HG03558 (cell line): ENCODE measurements at regions not wholly inside any gene's neighbourhood (a gene's known extent, or its start where the extent isn't known, plus 50 kb on each side); places are given as distances from the start of the nearest gene placed in this dataset.
"Not testable (repeated sequence)": the region's sequence is repeated elsewhere in the genome, so short reads cannot be mapped to it uniquely, and the experiment has no call there.

Source experiments
- ATAC-seq: cut with Tn5 transposase; IDR thresholded peaks from one replicate; pipeline ENCODE4 v1.9.1; 2021; ENCODE audit warnings: moderate number of reproducible peaks; ENCODE audit not compliant: unreplicated experiment; ENCODE audit errors: extremely low read depth

DNA sequence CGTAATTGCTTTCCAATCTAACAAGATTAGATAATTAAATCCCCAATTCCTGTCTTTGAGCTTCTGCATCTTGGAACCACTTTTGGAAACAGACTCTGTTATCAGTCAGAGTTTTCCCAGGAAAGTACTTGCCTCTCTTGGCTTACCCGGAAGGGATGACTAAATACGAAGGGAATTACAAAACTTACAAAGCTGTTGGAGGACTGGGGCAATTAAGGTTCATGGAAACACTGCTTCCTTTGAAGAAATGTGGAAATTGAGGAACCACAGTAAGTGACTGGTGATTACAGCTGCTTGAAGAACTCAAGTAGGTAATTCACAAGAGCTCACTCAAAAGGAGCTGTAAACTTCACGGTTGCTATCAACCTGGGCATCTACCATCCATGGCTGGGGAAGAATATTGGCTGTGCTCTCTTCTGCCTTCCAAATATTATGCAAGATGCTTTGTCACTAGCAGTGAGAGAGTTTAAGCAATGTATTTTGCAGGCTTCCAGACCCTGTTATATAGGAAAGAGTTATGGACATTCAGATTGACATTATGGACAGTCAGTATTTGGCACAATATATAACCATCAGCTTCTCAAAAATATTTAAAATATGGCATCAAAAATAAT, 104.6 kb upstream of the MAN2A1 start:
- no peak for ATAC-seq

DNA sequence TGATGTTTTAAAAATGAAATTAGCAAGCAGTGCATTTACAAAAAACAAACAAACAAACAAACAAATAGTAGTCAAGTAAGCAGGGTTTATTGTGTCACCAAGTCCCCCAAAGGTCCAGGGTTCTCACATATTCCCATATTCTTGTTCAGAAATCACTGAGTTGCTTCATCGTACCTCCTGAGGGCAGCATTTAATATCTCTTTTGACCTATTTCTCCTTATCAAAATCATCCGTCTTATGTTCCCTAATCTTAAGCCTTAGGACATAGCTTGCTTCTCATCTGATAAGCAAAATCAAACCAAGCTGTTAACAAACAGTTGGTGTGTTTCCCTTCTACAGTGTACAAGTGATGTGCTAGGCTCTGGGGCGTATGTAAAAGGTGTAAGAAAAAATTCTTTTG, 109.5 kb upstream of the MAN2A1 start:
- no peak for ATAC-seq

DNA sequence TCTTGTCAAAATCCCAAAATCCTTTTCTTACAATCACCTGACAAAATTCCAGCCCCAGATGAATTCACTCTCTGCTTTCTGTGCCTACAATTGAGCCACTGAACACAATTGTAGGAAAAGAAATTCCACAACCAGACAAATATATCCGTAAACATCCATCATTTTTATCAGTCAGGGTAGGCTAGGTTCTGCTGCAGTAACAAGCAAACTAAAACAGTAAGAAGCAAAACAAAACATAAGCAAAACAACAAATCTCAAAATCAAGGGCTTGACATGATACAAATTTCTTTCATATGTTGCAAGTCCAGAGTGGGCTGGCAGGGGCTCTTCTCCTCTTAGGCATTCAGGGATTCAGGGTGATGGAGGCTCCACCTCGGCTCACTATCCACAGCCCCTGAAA, 114.2 kb upstream of the MAN2A1 start:
- no peak for ATAC-seq

DNA sequence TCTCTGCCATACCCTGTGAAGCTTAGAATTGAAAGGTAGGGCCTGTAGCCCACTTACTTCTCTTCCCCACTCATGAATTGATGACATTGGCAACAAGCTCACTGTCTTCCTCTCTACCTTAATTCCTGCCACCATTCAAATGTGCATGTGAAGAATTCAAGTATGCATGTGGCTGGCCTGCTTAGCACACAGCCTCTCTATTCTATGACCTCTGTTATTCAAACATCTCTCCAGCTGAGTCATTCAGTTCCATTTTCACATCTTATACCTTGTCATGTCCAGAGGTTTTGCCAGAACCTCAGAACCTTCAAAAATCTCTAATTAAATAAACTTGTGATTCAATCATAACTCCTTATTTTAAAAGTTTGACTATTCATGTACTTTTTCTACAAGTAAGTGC, 114.7 kb upstream of the MAN2A1 start:
- no peak for ATAC-seq

DNA sequence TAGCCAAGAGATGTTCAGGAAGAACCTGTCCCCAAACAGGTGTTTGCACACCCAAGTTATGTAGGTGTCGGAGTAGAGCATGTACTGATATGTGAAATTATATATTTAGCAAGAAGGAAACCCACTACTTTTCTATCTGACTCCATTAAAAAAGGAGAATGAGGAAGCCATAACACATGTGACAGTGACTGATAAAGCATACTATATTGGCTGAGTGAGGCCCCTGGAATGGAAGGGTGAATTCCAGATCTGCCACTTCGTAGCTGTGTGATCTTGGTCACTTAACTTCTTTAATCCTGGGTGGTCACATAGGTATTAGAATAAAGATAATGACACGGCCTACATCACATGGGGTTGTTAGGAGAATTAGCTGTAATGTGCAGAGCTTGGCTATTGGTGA, 116.0 kb upstream of the MAN2A1 start:
- no peak for ATAC-seq

DNA sequence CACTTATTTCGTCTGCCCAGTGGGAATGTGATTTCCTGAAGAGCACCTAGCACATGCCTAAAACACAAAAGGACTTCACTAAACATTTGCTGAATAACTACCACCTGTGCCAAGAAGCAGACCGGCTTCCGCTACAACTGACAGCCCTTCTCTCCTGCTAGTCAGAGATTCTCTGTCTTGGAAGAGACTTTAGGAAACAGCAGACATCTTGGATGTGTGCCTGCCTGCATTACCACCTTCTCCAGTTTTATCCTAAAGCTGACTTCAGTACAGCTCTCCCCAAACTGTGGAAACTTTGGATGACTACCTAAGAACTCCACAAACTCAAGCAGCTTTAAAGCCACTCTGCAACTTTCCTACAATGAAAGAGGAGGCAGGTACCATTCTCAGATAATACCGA, 116.5 kb upstream of the MAN2A1 start:
- no peak for ATAC-seq

DNA sequence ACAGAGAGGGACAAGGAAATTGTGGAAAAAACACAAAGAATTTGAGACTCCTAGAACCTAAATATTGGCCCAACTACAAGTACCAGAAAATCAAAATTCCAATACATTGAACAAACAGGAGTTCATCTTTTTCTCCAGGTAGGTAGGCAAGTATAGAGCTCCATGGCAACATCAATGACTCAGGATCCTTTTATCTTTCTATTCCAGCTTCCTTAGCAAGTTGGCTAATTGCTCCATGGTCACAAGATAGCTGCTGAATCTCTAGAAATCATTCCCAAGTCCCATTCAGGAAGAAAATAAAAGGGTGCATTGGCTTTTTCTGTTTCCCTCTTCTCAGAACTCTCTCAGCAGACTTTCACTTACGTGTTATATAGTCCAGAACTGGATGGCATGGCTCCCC, 117.9 kb upstream of the MAN2A1 start:
- ATAC-seq, result no peak

DNA sequence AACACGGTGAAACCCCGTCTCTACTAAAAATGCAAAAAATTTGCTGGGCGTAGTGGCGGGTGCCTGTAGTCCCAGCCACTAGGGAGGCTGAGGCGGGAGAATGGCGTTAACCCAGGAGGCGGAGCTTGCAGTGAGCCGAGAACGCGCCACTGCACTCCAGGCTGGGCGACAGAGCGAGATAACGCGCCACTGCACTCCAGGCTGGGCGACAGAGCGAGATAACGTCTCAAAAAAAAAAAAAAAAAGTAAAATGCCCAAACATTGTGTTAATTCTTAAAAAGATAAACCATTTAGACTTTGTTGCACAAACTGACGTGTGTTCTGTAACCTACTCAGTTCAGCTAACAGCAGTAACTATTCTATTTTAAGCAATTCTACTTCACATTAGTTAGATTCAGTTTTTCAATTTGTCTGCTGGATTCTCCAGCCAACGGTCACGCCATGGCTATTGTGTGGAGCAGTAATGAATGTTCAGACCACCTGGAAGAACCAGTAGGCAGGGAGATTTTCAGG, 119.3 kb upstream of the MAN2A1 start:
- no peak for ATAC-seq

DNA sequence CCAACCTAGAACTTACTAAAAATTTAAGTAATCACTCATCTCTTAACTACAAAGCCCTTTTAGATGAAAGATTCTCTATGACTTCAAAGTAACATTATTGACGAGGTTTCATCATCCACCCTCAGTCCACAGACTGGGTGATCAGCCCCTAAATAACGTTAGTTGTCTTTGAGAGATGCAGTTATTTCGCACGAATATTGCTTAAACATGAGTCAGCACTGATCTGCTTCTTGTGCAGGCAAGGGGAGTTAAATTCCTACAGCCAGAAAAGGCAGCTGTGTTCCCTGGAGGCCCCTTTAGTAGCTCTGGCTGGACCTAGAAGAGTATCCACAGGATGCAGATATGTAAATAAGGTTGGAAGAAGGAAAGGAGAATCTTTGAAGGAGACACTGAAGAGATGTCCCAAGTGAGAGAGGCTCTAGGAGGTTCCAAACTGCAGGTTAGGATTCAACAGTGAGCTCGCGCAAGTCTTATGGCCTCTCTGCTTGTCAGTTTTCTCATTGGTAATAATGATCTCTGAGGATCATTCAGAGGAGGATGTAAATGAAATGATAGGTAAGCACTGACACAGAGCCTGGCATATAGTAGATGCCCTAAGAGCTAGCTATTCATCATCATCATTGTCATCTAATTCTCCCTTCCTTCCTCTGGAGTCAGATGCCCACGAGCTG, 122.2 kb upstream of the MAN2A1 start:
- ATAC-seq, result no peak

DNA sequence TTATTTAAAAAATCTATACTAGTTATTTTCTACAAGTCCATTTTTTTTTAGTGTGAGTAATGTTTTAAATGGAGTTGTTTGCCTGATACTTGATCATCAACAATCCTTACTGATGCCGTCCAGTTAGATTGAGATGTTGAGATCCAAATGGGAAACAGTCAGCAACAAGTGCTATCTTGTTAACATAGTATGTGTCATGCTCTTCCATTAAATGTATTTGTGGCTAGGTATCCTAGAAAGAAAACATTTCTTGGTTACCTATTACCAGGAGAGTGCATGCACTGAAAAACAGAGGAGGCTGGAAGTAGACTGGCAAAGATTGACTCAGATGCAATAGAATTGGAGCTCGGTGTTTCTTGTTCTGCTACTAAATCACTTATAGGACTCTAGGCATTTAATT, 123.4 kb upstream of the MAN2A1 start:
- no peak for ATAC-seq

DNA sequence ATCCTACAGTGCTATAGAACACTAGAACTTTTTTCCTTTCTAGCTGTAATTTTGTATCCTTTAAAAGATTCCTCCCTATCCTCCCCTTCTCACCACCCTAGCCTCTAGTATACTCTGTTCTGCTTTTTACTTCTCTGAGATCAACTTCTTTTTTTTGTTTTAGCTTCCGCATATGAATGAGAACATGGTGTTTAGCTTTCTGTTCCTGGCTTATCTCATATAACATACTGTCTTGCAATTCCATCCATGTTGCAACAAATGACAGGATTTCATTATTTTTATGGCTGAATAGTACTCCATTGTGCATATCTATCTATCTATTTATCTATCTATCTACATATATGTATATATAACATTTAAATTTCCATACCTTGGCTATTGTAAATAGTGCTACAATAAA, 126.0 kb upstream of the MAN2A1 start:
- ATAC-seq, result no peak

DNA sequence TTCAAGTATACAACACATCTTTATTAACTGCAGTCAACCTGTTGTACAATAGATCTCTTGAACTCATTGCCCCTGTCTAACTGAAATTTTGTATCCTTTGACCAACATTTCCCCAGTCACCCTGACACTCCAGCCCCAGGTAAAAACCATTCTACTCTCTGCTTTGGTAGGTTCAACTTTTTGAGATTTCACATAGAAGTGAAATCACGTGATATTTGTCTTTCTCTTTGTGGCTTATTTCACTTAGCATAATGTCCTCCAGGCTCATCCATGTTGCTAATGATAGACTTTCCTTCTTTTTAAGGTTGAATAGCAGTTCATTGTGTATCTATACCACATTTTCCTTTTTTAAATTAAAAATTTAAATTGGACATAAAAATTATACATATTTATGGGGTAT, 126.5 kb upstream of the MAN2A1 start:
- ATAC-seq, result no peak

DNA sequence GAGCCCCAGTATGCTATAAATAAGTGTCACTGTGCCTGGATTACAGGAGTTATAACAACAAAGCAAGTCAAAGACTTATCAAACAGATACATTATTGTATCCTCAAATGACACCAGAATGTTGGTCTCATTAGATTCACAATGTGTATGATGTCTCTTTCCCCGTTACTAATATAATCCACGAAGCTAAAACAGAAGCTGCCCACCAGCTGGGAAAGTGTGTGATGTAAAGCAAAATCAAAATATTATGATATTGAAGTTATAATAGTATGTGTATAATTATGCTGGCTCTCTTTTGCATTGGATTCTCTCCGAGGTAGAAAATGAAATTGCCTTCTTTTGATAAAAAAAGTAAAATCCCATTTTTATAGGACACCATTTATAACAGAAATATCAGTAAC, 127.3 kb upstream of the MAN2A1 start:
- no peak for ATAC-seq

DNA sequence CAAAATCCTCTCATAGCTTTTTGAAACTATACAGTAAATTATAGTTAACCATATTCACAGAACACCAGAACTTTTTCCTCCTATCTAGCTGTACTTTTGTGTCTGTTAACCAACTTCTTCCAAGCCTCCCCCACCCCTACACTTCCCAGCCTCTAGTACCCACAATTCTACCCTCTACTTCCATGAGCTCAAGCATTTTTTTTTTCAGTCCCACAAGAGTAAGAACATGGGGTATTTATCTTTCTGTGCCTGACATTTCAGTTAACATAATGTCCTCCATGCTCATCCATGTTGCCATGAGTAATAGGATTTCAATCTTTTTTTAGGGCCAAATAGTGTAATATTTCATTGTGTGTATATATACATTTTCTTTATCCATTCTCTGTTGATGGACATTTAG, 128.3 kb upstream of the MAN2A1 start:
- ATAC-seq, result no peak

DNA sequence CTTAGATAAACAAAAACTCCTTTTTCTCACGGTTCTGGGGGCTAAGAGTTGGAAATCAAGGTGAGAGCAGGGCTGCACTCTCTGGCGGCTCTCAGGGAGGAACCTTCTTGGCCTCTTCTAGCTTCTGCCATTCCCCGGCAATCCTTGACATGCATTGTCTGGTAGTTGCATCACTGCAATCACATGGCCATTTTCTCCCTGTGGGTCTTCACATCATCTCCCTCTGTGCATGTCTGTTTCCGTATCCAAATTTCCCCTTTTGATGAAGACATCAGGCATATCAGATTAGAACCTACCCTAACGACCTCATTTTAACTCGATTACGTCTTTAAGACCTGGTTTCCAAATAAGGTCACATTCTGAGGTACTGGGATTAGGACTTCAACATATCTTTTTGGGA, 129.2 kb upstream of the MAN2A1 start:
- no peak for ATAC-seq

DNA sequence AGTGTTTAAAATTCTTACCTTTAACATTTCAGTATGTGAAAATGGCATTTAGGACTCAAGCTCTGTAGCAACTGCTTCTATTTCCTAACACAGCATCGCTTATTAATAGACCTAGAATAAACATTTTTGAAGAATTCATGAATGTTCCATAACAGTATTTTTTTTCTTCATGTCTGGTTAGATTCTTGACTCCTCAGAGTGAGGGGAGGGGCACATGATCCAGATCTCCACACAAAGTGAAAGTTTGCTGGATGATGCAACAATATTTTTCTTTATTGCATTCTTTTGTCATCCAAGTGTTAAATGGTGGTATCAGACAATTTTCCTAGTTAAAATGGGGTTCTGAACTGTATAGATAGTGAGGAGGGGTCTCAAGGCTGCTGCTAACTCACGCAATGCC, 130.8 kb upstream of the MAN2A1 start:
- ATAC-seq, result no peak

DNA sequence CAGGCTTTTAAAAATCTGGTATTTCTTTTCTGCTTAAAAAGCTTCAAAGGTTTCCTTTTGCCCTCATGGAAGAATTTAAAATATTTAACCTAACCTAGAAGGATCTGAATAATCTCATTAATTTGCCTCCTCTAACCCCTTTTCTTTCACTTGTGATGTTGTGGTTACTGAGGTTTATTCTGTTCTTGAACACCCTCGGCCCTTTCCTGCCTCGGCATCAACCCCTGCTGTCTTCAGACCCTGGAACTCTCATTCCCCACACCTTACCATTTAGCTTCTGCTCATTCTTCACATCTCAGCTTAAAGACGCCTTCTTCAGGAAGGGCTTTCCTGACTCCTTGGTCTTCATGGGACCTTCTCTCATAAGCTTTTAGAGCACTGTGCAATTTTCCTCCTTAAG, 131.4 kb upstream of the MAN2A1 start:
- ATAC-seq, result no peak

DNA sequence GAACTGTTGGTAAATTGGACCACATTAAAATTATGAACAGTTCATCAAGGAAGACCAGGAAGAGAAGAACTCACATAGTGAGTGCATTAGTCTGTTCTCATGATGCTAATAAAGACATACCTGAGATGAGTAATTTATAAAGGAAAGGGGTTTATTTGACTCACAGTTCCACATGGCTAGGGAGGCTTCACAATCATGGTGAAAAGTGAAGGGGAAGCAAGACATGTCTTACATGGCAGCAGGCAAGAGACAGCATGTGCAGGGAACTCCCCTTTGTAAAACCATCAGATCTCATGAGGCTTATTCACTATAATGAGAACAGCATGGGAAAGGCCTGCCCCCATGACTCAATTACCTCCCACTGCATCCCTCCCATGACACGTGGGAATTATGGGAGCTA, 135.9 kb upstream of the MAN2A1 start:
- no peak for ATAC-seq

DNA sequence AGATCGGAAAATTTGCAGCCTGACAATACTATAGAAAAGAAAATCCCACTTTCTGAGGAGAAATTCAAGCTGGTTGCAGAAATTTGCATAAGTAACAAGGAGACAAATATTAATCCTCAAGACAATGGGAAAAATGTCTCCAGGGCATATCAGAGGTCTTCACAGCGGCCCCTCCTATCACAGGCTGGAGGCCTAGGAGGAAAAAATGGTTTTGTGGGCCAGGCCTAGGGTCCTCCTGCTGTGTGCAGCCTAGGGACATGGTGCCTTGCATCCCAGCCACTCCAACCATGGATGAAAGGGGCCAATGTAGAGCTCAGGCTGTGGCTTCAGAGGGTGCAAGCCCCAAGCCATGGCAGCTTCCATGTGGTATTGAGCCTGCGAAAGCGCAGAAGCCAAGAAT, 138.5 kb upstream of the MAN2A1 start:
- ATAC-seq, result not testable (repeated sequence)

DNA sequence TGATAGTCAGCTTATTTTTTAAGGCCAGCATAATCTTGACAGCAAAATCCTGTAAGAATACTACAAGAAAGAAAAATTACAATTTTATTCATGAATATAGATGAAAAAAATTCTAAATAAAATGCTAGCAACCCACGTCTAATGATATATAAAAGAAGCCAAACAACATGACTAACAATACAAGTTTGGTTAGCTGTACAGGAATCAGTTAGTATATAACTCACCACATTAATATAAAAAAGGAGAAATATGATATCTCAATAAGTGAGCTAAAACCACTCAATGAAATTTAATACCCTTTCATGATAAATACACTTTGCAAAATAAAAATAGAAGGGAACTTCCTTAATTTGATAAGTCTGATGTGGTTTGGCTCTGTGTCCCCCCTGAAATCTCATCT, 139.7 kb upstream of the MAN2A1 start:
- no peak for ATAC-seq

DNA sequence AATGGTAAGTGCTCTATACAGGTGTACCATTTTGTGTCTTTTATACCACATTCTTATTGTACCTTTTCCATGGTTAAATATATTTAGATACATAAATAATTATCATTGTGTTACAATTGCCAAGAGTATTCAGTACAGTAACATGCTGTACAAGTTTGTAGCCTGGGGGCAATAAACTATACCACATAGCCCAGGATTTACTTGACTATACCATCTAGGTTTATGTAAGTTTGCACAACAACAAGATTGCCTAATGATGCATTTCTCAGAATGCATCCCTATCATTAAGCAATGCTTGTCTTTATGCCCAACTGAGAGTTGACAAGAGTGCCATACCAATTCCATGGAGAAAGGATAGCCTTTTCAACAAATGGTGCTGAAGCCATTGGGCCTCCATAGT, 136.7 kb upstream of the PJA2 start:
- ATAC-seq, result no peak

DNA sequence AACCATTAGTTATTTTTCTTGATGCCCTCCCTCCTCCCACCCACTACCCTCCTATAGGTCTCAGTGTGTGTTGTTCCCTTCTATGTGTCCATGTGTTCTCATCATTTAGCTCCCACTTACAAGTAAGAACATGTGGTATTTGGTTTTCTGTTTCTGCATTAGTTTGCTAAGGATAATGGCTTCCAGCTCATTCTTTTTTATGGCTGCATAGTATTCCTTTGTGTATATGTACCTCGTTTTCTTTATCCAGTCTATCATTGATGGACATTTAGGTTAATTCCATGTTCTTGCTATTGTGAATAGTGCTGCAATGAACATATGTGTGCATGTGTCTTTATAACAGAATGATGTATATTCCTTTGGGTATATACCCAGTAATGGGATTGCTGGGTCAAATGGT, 135.1 kb upstream of the PJA2 start:
- not testable (repeated sequence) for ATAC-seq
